ENCODE measurements at regions not wholly inside any gene's neighbourhood (a gene's known extent, or its start where the extent isn't known, plus 50 kb on each side); places are given as distances from the start of the nearest gene placed in this dataset.

- Histone ChIP-seq H3K9me3 (no peaks in the 10 kb centered on the region), H3K4me1 (no peaks in the 10 kb centered on the region), H3K27ac (no peak overlapping the region), H3K4me3 (no peak overlapping the region), H3K36me3 (no peaks in the 10 kb centered on the region), H3K27me3 (no peaks in the 10 kb centered on the region)
- no peak for DNase-seq (ENCODE audit: extremely low spot score in 2 of 2)
- intact Hi-C loops (cut with DNase I): no loop called here
- TF ChIP-seq POLR2AphosphoS5 (IDR thresholded peaks at IDR 0.05; ENCODE audit: insufficient read depth in 1 of 2, low read depth in 1 of 2) (no peak), CTCF (IDR thresholded peaks at IDR 0.05) (no peak), POLR2A (IDR thresholded peaks at IDR 0.05) (no peak)
Observed at GRCh38 chr6:74283532-74283931, 587.5 kb downstream of the CD109 start.

- no peaks in the 10 kb centered on the region for H3K9me3 ChIP-seq
- no peaks in the 10 kb centered on the region for H3K27me3 ChIP-seq
- TF ChIP-seq POLR2A (IDR thresholded peaks at IDR 0.05): no peak
- H3K27ac ChIP-seq: no peak overlapping the region
- intact Hi-C loops (cut with DNase I): no loop called here
- no peaks in the 10 kb centered on the region for H3K4me1 ChIP-seq
- DNase-seq (ENCODE audit: extremely low spot score in 2 of 2): no peak
- no peak overlapping the region for H3K4me3 ChIP-seq
- H3K36me3 ChIP-seq: no peaks in the 10 kb centered on the region
Observed at GRCh38 chr6:74282143-74282689, 586.2 kb downstream of the CD109 start.

- DNase-seq (ENCODE audit: extremely low spot score in 2 of 2): no peak
- H3K27ac ChIP-seq: no peak overlapping the region
- intact Hi-C loops (cut with DNase I): no loop called here
- H3K9me3 ChIP-seq: no peaks in the 10 kb centered on the region
- no peaks in the 10 kb centered on the region for H3K4me1 ChIP-seq
- no peaks in the 10 kb centered on the region for H3K36me3 ChIP-seq
- TF ChIP-seq POLR2A (IDR thresholded peaks at IDR 0.05): no peak
- TF ChIP-seq CTCF (IDR thresholded peaks at IDR 0.05): no peak
- H3K4me3 ChIP-seq: no peak overlapping the region
- no peaks in the 10 kb centered on the region for H3K27me3 ChIP-seq
Observed at GRCh38 chr6:74280130-74280692, 584.2 kb downstream of the CD109 start.

- Histone ChIP-seq H3K4me3 (no peak overlapping the region), H3K4me1 (no peaks in the 10 kb centered on the region), H3K27ac (no peak overlapping the region), H3K36me3 (no peaks in the 10 kb centered on the region), H3K9me3 (no peaks in the 10 kb centered on the region), H3K27me3 (no peaks in the 10 kb centered on the region)
- no peak for DNase-seq (ENCODE audit: extremely low spot score in 2 of 2)
- intact Hi-C loops (cut with DNase I): no loop called here
- TF ChIP-seq POLR2A (IDR thresholded peaks at IDR 0.05) (no peak), POLR2AphosphoS5 (IDR thresholded peaks at IDR 0.05; ENCODE audit: insufficient read depth in 1 of 2, low read depth in 1 of 2) (no peak), CTCF (IDR thresholded peaks at IDR 0.05) (no peak)
Observed at GRCh38 chr6:74277777-74278186, 581.8 kb downstream of the CD109 start.

- no peak overlapping the region for H3K4me3 ChIP-seq
- intact Hi-C loops (cut with DNase I): no loop called here
- TF ChIP-seq POLR2AphosphoS5 (IDR thresholded peaks at IDR 0.05; ENCODE audit: insufficient read depth in 1 of 2, low read depth in 1 of 2) (no peak), CTCF (IDR thresholded peaks at IDR 0.05) (no peak), POLR2A (IDR thresholded peaks at IDR 0.05) (no peak)
- no peak for DNase-seq (ENCODE audit: extremely low spot score in 2 of 2)
- no peaks in the 10 kb centered on the region for H3K36me3 ChIP-seq
- no peak overlapping the region for H3K27ac ChIP-seq
- H3K27me3 ChIP-seq: no peaks in the 10 kb centered on the region
- no peaks in the 10 kb centered on the region for H3K4me1 ChIP-seq
- no peaks in the 10 kb centered on the region for H3K9me3 ChIP-seq
Observed at GRCh38 chr6:74273541-74273940, 577.5 kb downstream of the CD109 start.

- TF ChIP-seq POLR2AphosphoS5 (IDR thresholded peaks at IDR 0.05; ENCODE audit: insufficient read depth in 1 of 2, low read depth in 1 of 2): no peak
- no peak for TF ChIP-seq CTCF (IDR thresholded peaks at IDR 0.05)
- TF ChIP-seq POLR2A (IDR thresholded peaks at IDR 0.05): no peak
- no peak for DNase-seq (ENCODE audit: extremely low spot score in 2 of 2)
- no peaks in the 10 kb centered on the region for H3K4me1 ChIP-seq
- H3K9me3 ChIP-seq: no peaks in the 10 kb centered on the region
- intact Hi-C loops (cut with DNase I): no loop called here
- no peaks in the 10 kb centered on the region for H3K36me3 ChIP-seq
- no peaks in the 10 kb centered on the region for H3K27me3 ChIP-seq
- H3K27ac ChIP-seq: no peak overlapping the region
- no peak overlapping the region for H3K4me3 ChIP-seq
Observed at GRCh38 chr6:74269600-74269858, 573.5 kb downstream of the CD109 start.

Measured in vagina (tissue), 2 donors.